K562 (cell line): ENCODE measurements at regions not wholly inside any gene's neighbourhood (a gene's known extent, or its start where the extent isn't known, plus 50 kb on each side); places are given as distances from the start of the nearest gene placed in this dataset.

ENCODE experiments used
- CBFA2T2 ChIP-seq: fragments of 450-650 bp; conservative IDR thresholded peaks from 2 replicates; pipeline ENCODE4 v1.6.1; 2017; ENCODE audit warnings: mild to moderate bottlenecking
- CEBPB ChIP-seq: fragments of 450-650 bp; IDR thresholded peaks from 2 replicates; pipeline ENCODE4 v1.6.1; 2016; ENCODE audit warnings: missing genetic modification characterization, missing compliant biosample characterization
- CEBPZ ChIP-seq: fragments of 150-350 bp; IDR thresholded peaks from 2 replicates; pipeline ENCODE4 v1.6.1; 2014; ENCODE audit warnings: low read depth, mild to moderate bottlenecking, low read length, borderline replicate concordance
- EWSR1 ChIP-seq: fragments of 450-650 bp; IDR thresholded peaks from 2 replicates; pipeline ENCODE4 v1.6.1; 2018; ENCODE audit warnings: borderline replicate concordance, mild to moderate bottlenecking, low read depth, moderate library complexity; ENCODE audit not compliant: partially characterized antibody
- FOXA1 ChIP-seq: fragments of 450-650 bp; IDR thresholded peaks from 2 replicates; pipeline ENCODE4 v1.6.1; 2016; ENCODE audit warnings: mild to moderate bottlenecking, borderline replicate concordance
- MCM5 ChIP-seq: fragments of 450-650 bp; IDR thresholded peaks from 2 replicates; pipeline ENCODE4 v1.6.1; 2016; ENCODE audit warnings: low read depth
- NELFE ChIP-seq: IDR thresholded peaks from 2 replicates; pipeline ENCODE4 v1.6.1; 2011; ENCODE audit warnings: mild to moderate bottlenecking; ENCODE audit not compliant: insufficient read depth, insufficient read length
- SETDB1 ChIP-seq: IDR thresholded peaks from one replicate; pipeline ENCODE4 v1.6.1; 2012; ENCODE audit warnings: low read length, control low read depth, inconsistent platforms
- SOX6 ChIP-seq: fragments of 450-650 bp; IDR thresholded peaks from 2 replicates; pipeline ENCODE4 v1.6.1; 2014; ENCODE audit warnings: mild to moderate bottlenecking
- STAT5A ChIP-seq: IDR thresholded peaks from 2 replicates; pipeline ENCODE4 v1.6.1; 2012; ENCODE audit warnings: low read length, inconsistent platforms, borderline replicate concordance
- ZC3H4 ChIP-seq: sonication (generic); formaldehyde crosslinking; IDR thresholded peaks from 2 replicates; pipeline ENCODE4 v1.9.0; 2021; ENCODE audit warnings: missing genetic modification reagents, borderline replicate concordance
- ZKSCAN8 ChIP-seq: fragments of 200-800 bp; sonication (Bioruptor generic); IDR thresholded peaks from 2 replicates; pipeline ENCODE4 v1.6.1; 2016; ENCODE audit warnings: missing genetic modification characterization, missing compliant biosample characterization
- ZNF121 ChIP-seq: sonication (generic); formaldehyde crosslinking; conservative IDR thresholded peaks from 2 replicates; pipeline ENCODE4 v1.8.0; 2022; ENCODE audit warnings: missing genetic modification reagents
- ZNF253 ChIP-seq: fragments of 250-450 bp; sonication (Bioruptor Pico); conservative IDR thresholded peaks from 2 replicates; pipeline ENCODE4 v1.6.1; 2021; ENCODE audit warnings: mild to moderate bottlenecking
- ZNF449 ChIP-seq: fragments of 250-450 bp; sonication (Bioruptor Pico); IDR thresholded peaks from 2 replicates; pipeline ENCODE4 v1.8.0; 2022; ENCODE audit warnings: moderate library complexity, mild to moderate bottlenecking, inconsistent platforms
- ZNF584 ChIP-seq: fragments of 200-800 bp; sonication (Bioruptor generic); IDR thresholded peaks from 2 replicates; pipeline ENCODE4 v1.6.1; 2016; ENCODE audit warnings: low read depth, mild to moderate bottlenecking, missing genetic modification characterization, missing compliant biosample characterization
- ZNF695 ChIP-seq: fragments of 450-650 bp; formaldehyde crosslinking; IDR thresholded peaks from 2 replicates; pipeline ENCODE4 v1.4.0; 2020; ENCODE audit warnings: mild to moderate bottlenecking, moderate library complexity
- ZNF76 ChIP-seq: fragments of 250-450 bp; sonication (Bioruptor Pico); IDR thresholded peaks from 2 replicates; pipeline ENCODE4 v1.4.0; 2020; ENCODE audit warnings: mild to moderate bottlenecking, moderate library complexity, borderline replicate concordance

- TF ChIP-seq CBFA2T2 (no peak), ZC3H4 (CRISPR knock-in tag) (no peak), ZNF76 (0 out of 2 replicates have a peak, but pooled peaks have one; percentile 21), ZNF449 (CRISPR knock-in tag) (no peak), ZKSCAN8 (CRISPR knock-in tag) (peak; percentile 21; the same call in 1 of the 2 replicates), ZNF584 (CRISPR knock-in tag) (0 out of 2 replicates have a peak, but pooled peaks have one; percentile 55), FOXA1 (no peak), CEBPB (tag) (peak; percentile 80), STAT5A (no peak), MCM5 (no peak), NELFE (no peak), CEBPZ (no peak), ZNF253 (CRISPR knock-in tag) (no peak), SETDB1 (no peak), SOX6 (peak; percentile 60; the same call in 1 of the 2 replicates), ZNF121 (CRISPR knock-in tag) (no peak), EWSR1 (no peak), ZNF695 (CRISPR knock-in tag) (no peak)
Measured at GRCh38 chr9:107548298-107549142, 59.0 kb upstream of the KLF4 start (continued).
